ENCODE measurements at regions not wholly inside any gene's neighbourhood (a gene's known extent, or its start where the extent isn't known, plus 50 kb on each side); places are given as distances from the start of the nearest gene placed in this dataset.

GRCh38 chr14:104513641-104514046 lies 65.9 kb upstream of the C14orf180 start:
- no peak for DNase-seq (ENCODE audit: low read depth)
- no peak for TF ChIP-seq CTCF (IDR thresholded peaks at IDR 0.05; ENCODE audit: insufficient read depth, low read depth, low read length, missing control alignments)
- H3K4me3 ChIP-seq (ENCODE audit: low read length), result no peak overlapping the region

- H3K4me3 ChIP-seq (ENCODE audit: low read length), result no peak overlapping the region
- no peak for DNase-seq (ENCODE audit: low read depth)
- no peak for TF ChIP-seq CTCF (IDR thresholded peaks at IDR 0.05; ENCODE audit: insufficient read depth, low read depth, low read length, missing control alignments)
Observed at GRCh38 chr14:104514156-104514848, 65.3 kb upstream of the C14orf180 start.

GRCh38 chr14:104515059-104515810 lies 64.3 kb upstream of the C14orf180 start:
- DNase-seq (ENCODE audit: low read depth), result no peak
- TF ChIP-seq CTCF (IDR thresholded peaks at IDR 0.05; ENCODE audit: insufficient read depth, low read depth, low read length, missing control alignments), result no peak
- no peak overlapping the region for H3K4me3 ChIP-seq (ENCODE audit: low read length)

GRCh38 chr14:104515811-104516780 lies 63.5 kb upstream of the C14orf180 start:
- DNase-seq (ENCODE audit: low read depth), result no peak
- no peak overlapping the region for H3K4me3 ChIP-seq (ENCODE audit: low read length)
- no peak for TF ChIP-seq CTCF (IDR thresholded peaks at IDR 0.05; ENCODE audit: insufficient read depth, low read depth, low read length, missing control alignments)

- TF ChIP-seq CTCF (IDR thresholded peaks at IDR 0.05; ENCODE audit: insufficient read depth, low read depth, low read length, missing control alignments), result no peak
- H3K4me3 ChIP-seq (ENCODE audit: low read length), result no peak overlapping the region
- no peak for DNase-seq (ENCODE audit: low read depth)
Observed at GRCh38 chr14:104516906-104517305, 62.7 kb upstream of the C14orf180 start.

- TF ChIP-seq CTCF (IDR thresholded peaks at IDR 0.05; ENCODE audit: insufficient read depth, low read depth, low read length, missing control alignments), result no peak
- no peak for DNase-seq (ENCODE audit: low read depth)
- H3K4me3 ChIP-seq (ENCODE audit: low read length), result no peak overlapping the region
Observed at GRCh38 chr14:104517426-104517825, 62.1 kb upstream of the C14orf180 start.
